SK-N-DZ (cell line): ENCODE measurements at regions not wholly inside any gene's neighbourhood (a gene's known extent, or its start where the extent isn't known, plus 50 kb on each side); places are given as distances from the start of the nearest gene placed in this dataset.

Experiments used
- DNase-seq: peaks from one replicate; pipeline ENCODE4 v3.0.0-alpha.2; 2015; ENCODE audit warnings: low spot score

DNA sequence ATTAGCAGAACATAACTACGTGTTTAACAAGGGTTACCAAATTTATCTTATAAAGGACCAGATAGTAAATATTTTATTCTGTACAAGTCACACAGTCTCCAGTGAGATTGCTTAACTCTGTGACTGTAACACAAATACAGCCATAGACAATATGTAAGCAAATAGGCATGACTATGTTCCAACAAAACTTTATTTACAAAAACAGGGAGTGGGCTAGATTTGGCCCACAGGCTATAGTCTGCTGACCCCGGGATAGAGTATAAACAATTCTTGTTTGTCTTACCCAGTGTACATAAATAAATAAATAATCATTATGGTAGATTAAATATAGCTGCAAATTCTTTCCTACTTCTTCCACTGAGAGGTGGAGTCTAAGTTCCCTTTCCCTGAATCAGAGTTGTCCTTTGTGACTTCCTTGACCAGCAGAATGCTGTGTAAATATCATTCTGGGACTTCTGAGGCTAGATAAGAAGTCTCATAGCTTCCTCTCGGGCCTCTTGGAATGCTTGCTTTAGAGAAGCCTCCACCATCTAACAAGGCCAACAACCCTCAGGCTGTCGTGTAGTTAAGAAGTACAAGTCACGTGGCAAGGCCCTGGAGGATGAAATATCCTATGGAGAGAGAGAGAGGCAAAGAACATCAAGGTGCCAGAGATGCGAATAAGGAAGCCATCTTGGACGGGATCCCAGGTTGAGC, 59.1 kb upstream of the TMEM244 start:
- DNase-seq, result no peak

DNA sequence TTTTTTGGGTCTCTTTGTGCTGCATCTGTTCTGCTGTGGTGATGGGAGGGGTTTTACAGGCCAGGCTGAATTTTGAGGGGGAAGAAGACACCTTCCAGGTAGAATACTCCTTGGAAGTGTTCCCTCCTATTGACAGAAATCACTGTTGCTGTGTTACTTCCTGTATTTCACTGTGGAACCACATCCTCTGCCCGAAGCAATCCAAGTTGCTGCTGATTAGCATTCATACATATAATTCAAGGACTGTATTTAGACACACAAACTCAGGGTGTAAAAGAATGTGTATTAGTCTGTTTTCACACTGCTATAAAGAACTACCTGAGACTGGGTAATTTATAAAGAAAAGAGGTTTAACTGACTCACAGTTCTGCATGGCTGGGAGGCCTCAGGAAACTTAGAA, 50.6 kb upstream of the TMEM244 start:
- DNase-seq, result no peak
